ENCODE measurements at regions not wholly inside any gene's neighbourhood (a gene's known extent, or its start where the extent isn't known, plus 50 kb on each side); places are given as distances from the start of the nearest gene placed in this dataset.

- no peaks in the 10 kb centered on the region for H3K36me3 ChIP-seq
- no peak for DNase-seq
- H3K27me3 ChIP-seq, result no peaks in the 10 kb centered on the region
- TF ChIP-seq CTCF (IDR thresholded peaks at IDR 0.05), result no peak
- no peak for TF ChIP-seq POLR2A (IDR thresholded peaks at IDR 0.05)
- no peak overlapping the region for H3K4me3 ChIP-seq
- H3K4me1 ChIP-seq, result no peaks in the 10 kb centered on the region
- H3K9me3 ChIP-seq, result no peaks in the 10 kb centered on the region
- no peak for ATAC-seq
- intact Hi-C loops (cut with DNase I), result no loop called here
- no peak overlapping the region for H3K27ac ChIP-seq
Observed at GRCh38 chr2:48065096-48065495, 158.8 kb upstream of the FBXO11 start.

- no peak overlapping the region for H3K4me3 ChIP-seq
- 50% methylated on average over 1 of the region's 2 CpGs for WGBS (ENCODE audit: insufficient coverage, low coverage, low lambda C conversion rate, missing lambda C conversion rate)
- H3K4me1 ChIP-seq, result no peaks in the 10 kb centered on the region
- H3K27me3 ChIP-seq, result no peaks in the 10 kb centered on the region
- H3K27ac ChIP-seq, result no peak overlapping the region
- no peak for DNase-seq
- no peaks in the 10 kb centered on the region for H3K36me3 ChIP-seq
- TF ChIP-seq CTCF (IDR thresholded peaks at IDR 0.05) (no peak), POLR2A (IDR thresholded peaks at IDR 0.05) (no peak)
- intact Hi-C loops (cut with DNase I), result no loop called here
- H3K9me3 ChIP-seq, result no peaks in the 10 kb centered on the region
- no peak for ATAC-seq
Observed at GRCh38 chr2:48066000-48066399, 159.7 kb upstream of the FBXO11 start.

- Histone ChIP-seq H3K36me3 (no peaks in the 10 kb centered on the region), H3K4me1 (no peaks in the 10 kb centered on the region), H3K27ac (no peak overlapping the region), H3K9me3 (no peaks in the 10 kb centered on the region), H3K4me3 (no peak overlapping the region), H3K27me3 (no peaks in the 10 kb centered on the region)
- ATAC-seq, result no peak
- DNase-seq, result no peak
- no peak for TF ChIP-seq POLR2A (IDR thresholded peaks at IDR 0.05)
- TF ChIP-seq CTCF (IDR thresholded peaks at IDR 0.05), result no peak
- intact Hi-C loops (cut with DNase I), result no loop called here
Observed at GRCh38 chr2:48069769-48070168, 163.5 kb upstream of the FBXO11 start.

GRCh38 chr2:48070415-48070814 lies 164.1 kb upstream of the FBXO11 start:
- ATAC-seq (no peak), DNase-seq (no peak)
- H3K9me3 ChIP-seq, result no peaks in the 10 kb centered on the region
- intact Hi-C loops (cut with DNase I), result no loop called here
- TF ChIP-seq POLR2A (IDR thresholded peaks at IDR 0.05) (no peak), CTCF (IDR thresholded peaks at IDR 0.05) (no peak)
- H3K27ac ChIP-seq, result no peak overlapping the region
- H3K27me3 ChIP-seq, result no peaks in the 10 kb centered on the region
- H3K36me3 ChIP-seq, result no peaks in the 10 kb centered on the region
- H3K4me3 ChIP-seq, result no peak overlapping the region
- WGBS (ENCODE audit: insufficient coverage, low coverage, low lambda C conversion rate, missing lambda C conversion rate), result 68% methylated on average over 3 of the region's 3 CpGs
- H3K4me1 ChIP-seq, result no peaks in the 10 kb centered on the region

- no peak for TF ChIP-seq POLR2A (IDR thresholded peaks at IDR 0.05)
- no peak for TF ChIP-seq CTCF (IDR thresholded peaks at IDR 0.05)
- no peak overlapping the region for H3K4me3 ChIP-seq
- ATAC-seq (no peak), DNase-seq (no peak)
- H3K36me3 ChIP-seq, result no peaks in the 10 kb centered on the region
- H3K9me3 ChIP-seq, result no peaks in the 10 kb centered on the region
- H3K27ac ChIP-seq, result no peak overlapping the region
- WGBS (ENCODE audit: insufficient coverage, low coverage, low lambda C conversion rate, missing lambda C conversion rate), result 67% methylated on average over 5 of the region's 5 CpGs
- no peaks in the 10 kb centered on the region for H3K27me3 ChIP-seq
- intact Hi-C loops (cut with DNase I), result no loop called here
- no peaks in the 10 kb centered on the region for H3K4me1 ChIP-seq
Observed at GRCh38 chr2:48072583-48072982, 166.3 kb upstream of the FBXO11 start.

Measured in right lobe of liver (tissue), 6 donors.